HL-60 (cell line): ENCODE measurements at regions not wholly inside any gene's neighbourhood (a gene's known extent, or its start where the extent isn't known, plus 50 kb on each side); places are given as distances from the start of the nearest gene placed in this dataset.

Experiments used
- SPI1 ChIP-seq: IDR thresholded peaks from 2 replicates; pipeline ENCODE4 v1.6.1; 2012; ENCODE audit warnings: low read depth, mild to moderate bottlenecking, borderline replicate concordance
- TF ChIP-seq, protein P1 (sequence below): IDR thresholded peaks from one replicate; pipeline ENCODE4 v1.5.1; 2011; ENCODE audit warnings: low read length, control low read depth, inconsistent platforms; ENCODE audit not compliant: insufficient read depth
- TF ChIP-seq, protein P2 (sequence below): IDR thresholded peaks from 2 replicates; pipeline ENCODE4 v1.6.1; 2012; ENCODE audit warnings: low read depth; ENCODE audit not compliant: insufficient replicate concordance

DNA sequence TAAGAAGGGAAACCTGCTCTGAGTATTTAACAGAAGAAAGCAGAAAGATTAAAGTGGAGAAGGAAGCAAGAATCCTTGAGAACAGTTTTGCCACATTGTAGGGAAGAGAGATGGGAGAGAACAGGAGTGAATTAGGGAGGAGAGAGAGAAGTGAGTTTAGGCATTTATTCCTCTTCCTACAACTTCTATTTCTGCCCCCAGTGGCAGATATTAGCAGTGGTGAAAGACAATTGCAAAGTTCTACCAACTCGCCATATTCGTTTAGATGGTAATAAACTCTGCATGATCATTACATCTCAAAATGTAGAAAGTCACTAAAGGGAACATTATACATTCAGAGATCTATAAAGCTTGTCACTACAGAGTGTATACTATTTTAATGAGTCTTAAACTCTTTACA lies 440.1 kb upstream of the TRPC7 start:
- TF ChIP-seq, protein P1, sequence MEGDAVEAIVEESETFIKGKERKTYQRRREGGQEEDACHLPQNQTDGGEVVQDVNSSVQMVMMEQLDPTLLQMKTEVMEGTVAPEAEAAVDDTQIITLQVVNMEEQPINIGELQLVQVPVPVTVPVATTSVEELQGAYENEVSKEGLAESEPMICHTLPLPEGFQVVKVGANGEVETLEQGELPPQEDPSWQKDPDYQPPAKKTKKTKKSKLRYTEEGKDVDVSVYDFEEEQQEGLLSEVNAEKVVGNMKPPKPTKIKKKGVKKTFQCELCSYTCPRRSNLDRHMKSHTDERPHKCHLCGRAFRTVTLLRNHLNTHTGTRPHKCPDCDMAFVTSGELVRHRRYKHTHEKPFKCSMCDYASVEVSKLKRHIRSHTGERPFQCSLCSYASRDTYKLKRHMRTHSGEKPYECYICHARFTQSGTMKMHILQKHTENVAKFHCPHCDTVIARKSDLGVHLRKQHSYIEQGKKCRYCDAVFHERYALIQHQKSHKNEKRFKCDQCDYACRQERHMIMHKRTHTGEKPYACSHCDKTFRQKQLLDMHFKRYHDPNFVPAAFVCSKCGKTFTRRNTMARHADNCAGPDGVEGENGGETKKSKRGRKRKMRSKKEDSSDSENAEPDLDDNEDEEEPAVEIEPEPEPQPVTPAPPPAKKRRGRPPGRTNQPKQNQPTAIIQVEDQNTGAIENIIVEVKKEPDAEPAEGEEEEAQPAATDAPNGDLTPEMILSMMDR: no peak
- TF ChIP-seq, protein P2, sequence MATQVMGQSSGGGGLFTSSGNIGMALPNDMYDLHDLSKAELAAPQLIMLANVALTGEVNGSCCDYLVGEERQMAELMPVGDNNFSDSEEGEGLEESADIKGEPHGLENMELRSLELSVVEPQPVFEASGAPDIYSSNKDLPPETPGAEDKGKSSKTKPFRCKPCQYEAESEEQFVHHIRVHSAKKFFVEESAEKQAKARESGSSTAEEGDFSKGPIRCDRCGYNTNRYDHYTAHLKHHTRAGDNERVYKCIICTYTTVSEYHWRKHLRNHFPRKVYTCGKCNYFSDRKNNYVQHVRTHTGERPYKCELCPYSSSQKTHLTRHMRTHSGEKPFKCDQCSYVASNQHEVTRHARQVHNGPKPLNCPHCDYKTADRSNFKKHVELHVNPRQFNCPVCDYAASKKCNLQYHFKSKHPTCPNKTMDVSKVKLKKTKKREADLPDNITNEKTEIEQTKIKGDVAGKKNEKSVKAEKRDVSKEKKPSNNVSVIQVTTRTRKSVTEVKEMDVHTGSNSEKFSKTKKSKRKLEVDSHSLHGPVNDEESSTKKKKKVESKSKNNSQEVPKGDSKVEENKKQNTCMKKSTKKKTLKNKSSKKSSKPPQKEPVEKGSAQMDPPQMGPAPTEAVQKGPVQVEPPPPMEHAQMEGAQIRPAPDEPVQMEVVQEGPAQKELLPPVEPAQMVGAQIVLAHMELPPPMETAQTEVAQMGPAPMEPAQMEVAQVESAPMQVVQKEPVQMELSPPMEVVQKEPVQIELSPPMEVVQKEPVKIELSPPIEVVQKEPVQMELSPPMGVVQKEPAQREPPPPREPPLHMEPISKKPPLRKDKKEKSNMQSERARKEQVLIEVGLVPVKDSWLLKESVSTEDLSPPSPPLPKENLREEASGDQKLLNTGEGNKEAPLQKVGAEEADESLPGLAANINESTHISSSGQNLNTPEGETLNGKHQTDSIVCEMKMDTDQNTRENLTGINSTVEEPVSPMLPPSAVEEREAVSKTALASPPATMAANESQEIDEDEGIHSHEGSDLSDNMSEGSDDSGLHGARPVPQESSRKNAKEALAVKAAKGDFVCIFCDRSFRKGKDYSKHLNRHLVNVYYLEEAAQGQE: no peak
- TF ChIP-seq SPI1: no peak
